NT2/D1 (cell line): ENCODE measurements at regions not wholly inside any gene's neighbourhood (a gene's known extent, or its start where the extent isn't known, plus 50 kb on each side); places are given as distances from the start of the nearest gene placed in this dataset.

Experiments used
- DNase-seq: peaks from one replicate; pipeline ENCODE4 v3.0.0-alpha.2; 2011; ENCODE audit warnings: low read depth, low spot score
- H3K27me3 ChIP-seq: 2 replicates; pipeline ENCODE4 v1.6.0; 2011; ENCODE audit warnings: mild to moderate bottlenecking; ENCODE audit not compliant: insufficient read length, insufficient read depth
- H3K36me3 ChIP-seq: 2 replicates; pipeline ENCODE4 v1.6.1; 2011; ENCODE audit warnings: mild to moderate bottlenecking, low read length, mixed read lengths; ENCODE audit not compliant: insufficient read depth, insufficient read length
- H3K4me1 ChIP-seq: 2 replicates; pipeline ENCODE4 v1.5.1; 2011; ENCODE audit not compliant: insufficient read depth, insufficient read length
- H3K4me3 ChIP-seq: 2 replicates; pipeline ENCODE4 v1.5.1; 2011; ENCODE audit warnings: low read depth; ENCODE audit not compliant: insufficient read length
- H3K9ac ChIP-seq: 2 replicates; pipeline ENCODE4 v1.6.0; 2011; ENCODE audit warnings: low read depth; ENCODE audit not compliant: insufficient read length
- H3K9me3 ChIP-seq: 2 replicates; pipeline ENCODE4 v1.5.1; 2011; ENCODE audit warnings: mild to moderate bottlenecking, low read length; ENCODE audit not compliant: insufficient read depth
- SUZ12 ChIP-seq: IDR thresholded peaks from 2 replicates; pipeline ENCODE4 v1.6.1; 2011; ENCODE audit not compliant: insufficient read length, insufficient read depth; ENCODE audit errors: extremely low read depth
- YY1 ChIP-seq: IDR thresholded peaks from 2 replicates; pipeline ENCODE4 v1.6.1; 2011; ENCODE audit not compliant: insufficient read length, insufficient read depth
- ZNF274 ChIP-seq: IDR thresholded peaks from 2 replicates; pipeline ENCODE4 v1.6.1; 2011; ENCODE audit warnings: mild to moderate bottlenecking, low read depth, low read length

DNA sequence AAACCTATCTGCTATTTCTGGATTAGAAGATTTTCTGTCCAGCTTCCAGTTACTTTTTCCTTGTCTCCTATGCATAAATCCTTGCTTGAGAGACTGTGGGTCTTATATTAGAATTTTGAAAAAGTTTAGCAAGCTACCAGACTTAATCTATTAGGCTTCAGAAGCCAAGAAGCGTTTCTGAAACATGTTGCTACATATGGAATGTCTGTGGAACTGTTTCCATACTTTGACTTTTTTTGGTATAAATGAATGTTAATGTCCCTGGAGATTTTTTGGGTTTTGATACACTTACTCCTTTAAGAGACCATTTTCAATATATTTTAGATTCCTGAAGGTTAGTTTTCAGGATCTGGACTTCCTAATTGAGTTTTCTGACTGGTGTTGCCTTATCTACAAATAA, 191.4 kb upstream of the SGCD start:
- no peak for TF ChIP-seq SUZ12
- TF ChIP-seq YY1: no peak
- no peak for TF ChIP-seq ZNF274

DNA sequence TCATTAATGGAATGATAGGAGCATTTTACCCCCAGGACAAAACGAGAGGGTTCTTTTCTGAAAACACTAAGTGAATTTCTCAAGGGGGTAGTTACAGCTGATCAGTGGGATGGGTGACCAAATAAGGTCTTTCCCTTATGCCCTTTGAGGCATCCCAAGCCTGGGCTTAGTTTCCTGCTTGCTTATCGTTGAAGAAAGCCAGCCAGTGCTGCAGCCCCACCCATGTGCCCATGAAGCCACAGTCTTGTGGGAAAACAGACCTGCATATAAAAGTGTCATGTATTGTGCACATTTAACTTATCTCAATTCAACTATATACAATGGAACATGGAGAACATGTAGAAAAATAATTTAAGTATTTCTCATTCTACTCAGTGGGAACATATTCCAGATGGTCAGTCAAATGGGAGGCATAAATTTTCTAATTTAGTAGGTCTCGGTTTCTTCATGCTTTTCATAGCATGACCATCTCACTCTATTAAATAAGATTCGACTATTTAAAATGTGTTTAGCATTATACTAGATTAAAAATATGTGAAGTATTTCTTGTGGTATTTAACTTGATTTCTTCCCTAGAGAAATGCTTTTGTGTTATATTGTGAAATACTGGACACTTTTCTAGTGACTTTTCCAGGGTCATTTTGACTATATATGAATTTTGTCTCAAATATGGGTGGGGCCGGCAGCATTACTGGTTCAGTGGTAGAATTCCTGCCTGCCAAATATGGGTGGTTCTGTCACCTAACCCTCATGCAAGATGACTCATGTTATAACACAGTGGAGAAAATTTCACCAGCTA, 189.7 kb upstream of the SGCD start:
- Histone ChIP-seq H3K27me3 (no peaks in the 10 kb centered on the region), H3K9me3 (no peaks in the 10 kb centered on the region), H3K36me3 (no peaks in the 10 kb centered on the region), H3K4me1 (no peaks in the 10 kb centered on the region), H3K4me3 (no peak overlapping the region), H3K9ac (no peak overlapping the region)
- no peak for DNase-seq
- no peak for TF ChIP-seq YY1
- no peak for TF ChIP-seq SUZ12
- no peak for TF ChIP-seq ZNF274

More for the DNA sequence above, 191.4 kb upstream of the SGCD start:
- H3K36me3 ChIP-seq: no peaks in the 10 kb centered on the region
- no peaks in the 10 kb centered on the region for H3K4me1 ChIP-seq
- no peak overlapping the region for H3K4me3 ChIP-seq
- no peaks in the 10 kb centered on the region for H3K9me3 ChIP-seq
- DNase-seq: no peak
- no peak overlapping the region for H3K9ac ChIP-seq
- no peaks in the 10 kb centered on the region for H3K27me3 ChIP-seq

DNA sequence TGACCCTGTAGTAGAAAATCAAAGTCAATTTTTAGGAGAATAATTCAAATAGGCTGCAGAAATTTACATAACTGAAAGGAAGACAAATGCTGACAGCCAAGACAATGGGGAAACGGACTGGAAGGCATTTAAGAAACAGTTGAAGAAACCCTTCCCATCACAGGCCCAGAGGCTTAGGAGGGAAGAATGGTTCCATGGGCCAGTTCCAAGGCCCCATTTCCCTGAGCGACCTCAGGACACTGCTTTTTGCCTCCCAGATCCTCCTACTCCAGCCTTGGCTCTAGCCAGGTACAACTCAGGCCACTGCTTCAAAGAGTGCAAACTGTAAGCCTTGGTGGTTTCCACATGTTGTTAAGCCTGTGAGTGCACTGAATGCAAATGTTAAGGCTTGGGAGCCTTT, 184.1 kb upstream of the SGCD start:
- Histone ChIP-seq H3K9me3 (peaks cover 11% of the 10 kb centered on the region; the same call in 1 of the 2 replicates), H3K36me3 (no peaks in the 10 kb centered on the region), H3K9ac (no peak overlapping the region), H3K4me1 (no peaks in the 10 kb centered on the region), H3K27me3 (no peaks in the 10 kb centered on the region), H3K4me3 (no peak overlapping the region)
- TF ChIP-seq SUZ12 (no peak), ZNF274 (no peak), YY1 (no peak)
- DNase-seq: no peak

DNA sequence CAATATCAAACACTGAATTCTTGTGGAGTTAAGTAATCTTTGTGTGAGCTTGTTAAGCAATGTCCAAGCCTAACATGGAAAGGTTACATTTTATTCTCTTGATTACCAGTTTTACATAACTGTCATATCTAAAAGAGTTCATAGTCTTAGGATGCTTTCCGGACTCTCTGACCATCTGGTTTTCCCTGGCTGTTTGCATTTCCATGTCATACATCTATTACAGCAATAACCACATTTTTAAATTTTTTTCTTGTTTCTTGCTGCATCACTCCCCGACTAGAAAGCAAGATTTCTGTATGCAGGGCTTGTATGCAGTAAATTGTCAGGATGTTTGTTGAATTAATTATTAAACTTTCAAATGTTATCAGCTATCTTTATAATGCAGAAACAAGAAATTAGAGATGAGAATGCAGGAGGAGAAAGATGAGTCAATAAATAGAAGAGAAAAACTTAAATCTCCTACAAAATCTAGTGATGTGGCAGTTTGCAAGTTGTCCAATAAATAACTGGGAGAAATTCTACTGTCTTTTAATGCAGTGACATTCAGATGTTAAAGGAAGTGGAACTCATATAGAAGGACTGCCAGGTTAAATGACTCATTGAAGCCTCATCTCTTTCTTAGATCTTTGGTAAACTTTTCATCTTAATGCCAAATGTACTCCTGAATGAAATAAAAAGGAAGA, 179.6 kb upstream of the SGCD start:
- DNase-seq: no peak
- no peak overlapping the region for H3K4me3 ChIP-seq
- no peak overlapping the region for H3K9ac ChIP-seq
- H3K27me3 ChIP-seq: no peaks in the 10 kb centered on the region
- TF ChIP-seq SUZ12 (no peak), YY1 (no peak), ZNF274 (no peak)
- no peaks in the 10 kb centered on the region for H3K4me1 ChIP-seq
- H3K36me3 ChIP-seq: no peaks in the 10 kb centered on the region
- H3K9me3 ChIP-seq: peaks cover 11% of the 10 kb centered on the region; the same call in 1 of the 2 replicates

DNA sequence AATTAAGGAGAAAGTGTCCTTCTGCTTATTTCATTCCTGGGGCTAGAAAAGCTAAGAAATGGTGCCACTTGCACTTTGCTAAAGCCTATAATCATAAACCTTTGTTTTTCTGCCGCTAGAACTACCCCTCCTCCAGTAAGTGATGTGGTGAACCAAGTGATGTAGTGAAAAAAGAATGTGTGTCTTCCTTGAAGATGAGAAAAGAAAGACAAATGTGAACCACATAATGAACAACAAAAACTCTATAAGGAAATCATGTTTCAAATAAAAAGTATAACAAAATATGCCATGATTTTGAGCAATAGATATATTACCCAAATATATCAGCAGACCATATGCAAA, 179.0 kb upstream of the SGCD start:
- H3K4me1 ChIP-seq: no peaks in the 10 kb centered on the region
- H3K9me3 ChIP-seq: peaks cover 6% of the 10 kb centered on the region; the same call in 1 of the 2 replicates
- no peak overlapping the region for H3K9ac ChIP-seq
- TF ChIP-seq YY1: no peak
- no peak for TF ChIP-seq SUZ12
- no peak overlapping the region for H3K4me3 ChIP-seq
- H3K27me3 ChIP-seq: no peaks in the 10 kb centered on the region
- H3K36me3 ChIP-seq: no peaks in the 10 kb centered on the region
- DNase-seq: no peak

DNA sequence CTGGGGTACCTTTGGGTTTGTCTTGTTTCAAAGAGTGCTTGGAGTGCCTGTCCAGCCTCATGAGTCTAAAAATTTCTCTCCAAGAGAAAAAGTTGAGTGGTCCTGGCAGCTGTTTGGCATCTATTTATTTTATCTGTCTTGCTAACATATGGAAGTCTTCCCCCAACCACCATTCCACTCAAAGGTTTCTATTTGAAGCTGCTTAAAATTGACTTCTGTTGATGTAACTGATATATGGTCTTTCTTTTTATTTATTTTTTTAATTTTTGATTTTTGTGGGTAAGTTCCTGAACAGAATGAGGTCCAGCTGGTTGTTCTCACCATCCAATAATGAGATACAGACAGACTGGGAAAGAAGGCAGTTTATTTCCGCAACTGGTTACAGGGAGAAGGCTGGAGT, 178.7 kb upstream of the SGCD start:
- Histone ChIP-seq H3K27me3 (no peaks in the 10 kb centered on the region), H3K9me3 (0 out of 2 replicates have a peak, but pooled peaks cover 2% of the 10 kb centered on the region), H3K4me1 (no peaks in the 10 kb centered on the region), H3K4me3 (no peak overlapping the region), H3K36me3 (no peaks in the 10 kb centered on the region), H3K9ac (no peak overlapping the region)
- no peak for DNase-seq
- TF ChIP-seq SUZ12: no peak
- TF ChIP-seq ZNF274: no peak
- TF ChIP-seq YY1: no peak

DNA sequence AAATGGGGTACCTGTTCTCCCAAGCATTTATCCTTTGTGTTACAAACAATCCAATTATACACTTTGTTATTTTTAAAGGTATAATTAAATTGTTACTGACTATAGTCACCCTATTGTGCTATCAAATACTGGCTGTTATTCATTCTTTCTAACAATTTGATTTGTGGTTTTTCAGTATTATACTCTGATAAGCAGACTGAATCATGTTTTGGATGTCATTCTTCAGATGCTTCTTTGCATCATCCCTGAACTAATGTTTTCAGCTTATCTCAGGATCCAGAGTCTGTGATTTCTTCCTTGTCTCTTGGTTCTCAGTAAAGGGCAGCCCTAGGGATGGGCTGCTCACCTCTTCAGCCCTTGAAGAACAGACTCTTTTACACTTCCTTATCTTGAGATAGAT, 177.8 kb upstream of the SGCD start:
- no peak for DNase-seq
- H3K9me3 ChIP-seq: no peaks in the 10 kb centered on the region

More for the DNA sequence above, 177.8 kb upstream of the SGCD start:
- no peaks in the 10 kb centered on the region for H3K4me1 ChIP-seq
- TF ChIP-seq ZNF274 (no peak), SUZ12 (no peak), YY1 (no peak)
- no peak overlapping the region for H3K4me3 ChIP-seq
- H3K36me3 ChIP-seq: no peaks in the 10 kb centered on the region
- H3K9ac ChIP-seq: no peak overlapping the region
- H3K27me3 ChIP-seq: no peaks in the 10 kb centered on the region
